PC-3 (cell line): ENCODE measurements at regions not wholly inside any gene's neighbourhood (a gene's known extent, or its start where the extent isn't known, plus 50 kb on each side); places are given as distances from the start of the nearest gene placed in this dataset.

Source experiments
- CTCF ChIP-seq: fragments of 300-600 bp; sonication (generic); conservative IDR thresholded peaks from 2 replicates; pipeline ENCODE4 v1.5.1; 2017; ENCODE audit warnings: antibody characterized with exemption, low read depth, mild to moderate bottlenecking, low read length
- EZH2 ChIP-seq: fragments of 300-600 bp; sonication (generic); IDR thresholded peaks from one replicate; pipeline ENCODE4 v1.6.1; 2017; ENCODE audit warnings: antibody characterized with exemption, mild to moderate bottlenecking, low read length; ENCODE audit not compliant: unreplicated experiment
- EZH2phosphoT487 ChIP-seq: fragments of 300-600 bp; sonication (generic); IDR thresholded peaks from 2 replicates; pipeline ENCODE4 v1.6.1; 2018; ENCODE audit warnings: mild to moderate bottlenecking, antibody characterized with exemption, low read length, borderline replicate concordance

- TF ChIP-seq CTCF (no peak), EZH2phosphoT487 (no peak), EZH2 (no peak)
Measured at GRCh38 chr3:34179716-34180115, 381.3 kb downstream of the PDCD6IP start.
